ENCODE measurements at regions not wholly inside any gene's neighbourhood (a gene's known extent, or its start where the extent isn't known, plus 50 kb on each side); places are given as distances from the start of the nearest gene placed in this dataset.
"Not testable (repeated sequence)": the region's sequence is repeated elsewhere in the genome, so short reads cannot be mapped to it uniquely, and the experiment has no call there.

DNA sequence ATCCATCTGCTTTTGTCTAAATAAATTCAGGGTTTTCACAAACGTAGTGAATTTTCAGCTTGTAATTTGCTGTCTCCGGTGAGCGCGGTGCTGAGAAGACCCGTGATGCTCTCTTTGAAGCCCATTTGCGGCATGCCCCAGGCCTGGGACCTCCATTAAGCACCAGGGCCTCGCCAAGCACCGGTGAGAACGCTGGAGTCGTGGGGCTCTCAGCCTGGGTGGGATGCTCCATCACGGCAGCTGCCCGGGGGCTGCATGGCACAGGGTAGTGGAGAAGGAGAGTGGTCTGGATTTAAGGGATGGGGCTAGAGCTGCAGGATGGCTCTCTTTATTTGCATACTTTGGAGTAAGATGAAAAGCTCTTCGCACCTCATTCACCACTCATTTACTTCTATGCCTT is 248.7 kb downstream of the ABCC12 start:
- Mint-ChIP-seq H3K9me3 (peaks cover 7% of the 10 kb centered on the region), H3K4me3 (no peak overlapping the region), H3K27me3 (ENCODE audit: low read depth) (peaks cover 1% of the 10 kb centered on the region), H3K36me3 (ENCODE audit: insufficient read depth) (no peaks in the 10 kb centered on the region), H3K4me1 (ENCODE audit: low read depth) (no peaks in the 10 kb centered on the region)
- DNase-seq (no peak), ATAC-seq (no peak)

DNA sequence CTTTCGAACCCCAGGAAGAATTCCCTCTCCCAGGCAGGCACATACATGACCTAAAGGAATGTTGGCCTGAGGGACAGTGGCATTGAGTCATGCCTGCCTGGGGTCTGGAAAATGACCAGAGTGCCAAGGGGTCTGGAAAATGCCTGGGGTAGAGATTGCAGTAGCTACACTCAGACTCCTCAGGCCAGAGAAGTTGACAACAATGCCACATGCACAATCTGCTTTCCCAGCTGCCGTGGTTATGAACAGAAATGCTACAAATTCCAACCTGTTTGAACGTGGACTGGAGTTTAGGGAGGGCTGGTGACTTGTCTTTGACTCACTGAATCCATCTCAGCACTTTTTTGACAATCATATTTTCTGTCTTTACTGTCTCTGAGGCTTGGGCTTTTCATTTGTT is 250.0 kb downstream of the ABCC12 start:
- peaks cover 3% of the 10 kb centered on the region for H3K9me3 Mint-ChIP-seq
- peaks cover 1% of the 10 kb centered on the region for H3K27me3 Mint-ChIP-seq (ENCODE audit: low read depth)
- DNase-seq = no peak
- no peaks in the 10 kb centered on the region for H3K36me3 Mint-ChIP-seq (ENCODE audit: insufficient read depth)
- H3K4me1 Mint-ChIP-seq (ENCODE audit: low read depth) = no peaks in the 10 kb centered on the region
- no peak overlapping the region for H3K4me3 Mint-ChIP-seq
- ATAC-seq = no peak

- ATAC-seq = no peak
- no peaks in the 10 kb centered on the region for H3K4me1 Mint-ChIP-seq (ENCODE audit: low read depth)
Observed at GRCh38 chr16:47904691-47905090, 251.1 kb downstream of the ABCC12 start.

GRCh38 chr16:47903470-47903869 is 252.3 kb downstream of the ABCC12 start:
- H3K27me3 Mint-ChIP-seq (ENCODE audit: low read depth) = peaks cover 7% of the 10 kb centered on the region
- DNase-seq = no peak
- H3K9me3 Mint-ChIP-seq = peaks cover 10% of the 10 kb centered on the region
- ATAC-seq = no peak
- no peaks in the 10 kb centered on the region for H3K4me1 Mint-ChIP-seq (ENCODE audit: low read depth)
- H3K4me3 Mint-ChIP-seq = no peak overlapping the region
- H3K36me3 Mint-ChIP-seq (ENCODE audit: insufficient read depth) = no peaks in the 10 kb centered on the region

More at GRCh38 chr16:47904691-47905090, 251.1 kb downstream of the ABCC12 start:
- Mint-ChIP-seq H3K4me3 (no peak overlapping the region), H3K36me3 (ENCODE audit: insufficient read depth) (no peaks in the 10 kb centered on the region), H3K9me3 (peaks cover 5% of the 10 kb centered on the region), H3K27me3 (ENCODE audit: low read depth) (peaks cover 2% of the 10 kb centered on the region)
- DNase-seq = no peak

DNA sequence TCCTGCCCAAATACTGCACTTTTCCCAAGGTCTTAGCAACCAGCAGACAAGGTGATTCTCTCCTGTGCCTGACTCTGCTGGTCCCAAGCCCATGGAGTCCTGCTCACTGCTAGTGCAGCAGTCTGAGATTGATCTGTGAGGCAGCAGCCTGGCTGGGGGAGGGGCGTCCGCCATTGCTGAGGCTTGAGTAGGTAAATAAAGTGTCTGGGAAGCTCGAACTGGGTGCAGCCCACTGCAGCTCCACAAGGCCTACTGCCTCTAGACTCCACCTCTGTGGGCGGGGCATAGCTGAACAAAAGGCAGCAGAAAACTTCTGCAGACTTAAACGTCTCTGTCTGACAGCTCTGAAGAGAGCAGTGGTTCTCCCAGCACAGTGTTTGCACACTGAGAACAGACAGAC is 258.7 kb downstream of the ABCC12 start:
- Mint-ChIP-seq H3K9me3 (peaks cover 17% of the 10 kb centered on the region), H3K27me3 (ENCODE audit: low read depth) (peaks cover 20% of the 10 kb centered on the region)
- H3K4me1 Mint-ChIP-seq (ENCODE audit: low read depth); ATAC-seq; DNase-seq; H3K36me3 Mint-ChIP-seq (ENCODE audit: insufficient read depth); H3K4me3 Mint-ChIP-seq: not testable (repeated sequence)

GRCh38 chr16:47895146-47895545 is 260.6 kb downstream of the ABCC12 start:
- peaks cover 17% of the 10 kb centered on the region for H3K9me3 Mint-ChIP-seq
- ATAC-seq (no peak), DNase-seq (no peak)
- no peaks in the 10 kb centered on the region for H3K36me3 Mint-ChIP-seq (ENCODE audit: insufficient read depth)
- H3K4me1 Mint-ChIP-seq (ENCODE audit: low read depth) = no peaks in the 10 kb centered on the region
- no peak overlapping the region for H3K4me3 Mint-ChIP-seq
- H3K27me3 Mint-ChIP-seq (ENCODE audit: low read depth) = peaks cover 20% of the 10 kb centered on the region

DNA sequence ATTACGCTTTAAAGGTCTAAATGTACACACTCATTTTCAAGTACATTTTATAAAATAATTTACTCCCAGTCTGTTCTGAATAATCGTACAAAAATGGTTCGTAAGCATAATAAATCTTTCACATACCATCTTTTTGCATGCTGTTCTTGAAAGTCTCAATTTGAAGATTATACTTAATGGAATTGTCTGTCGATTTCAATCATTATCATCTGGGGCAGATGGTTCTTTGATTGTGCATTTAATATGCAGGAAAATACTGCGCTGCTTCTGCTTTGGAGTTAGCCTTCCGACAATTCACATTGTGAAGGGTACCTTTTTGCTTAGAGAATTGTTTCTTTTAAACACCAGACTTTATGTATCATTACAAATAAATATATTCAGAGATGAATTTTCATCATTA is 262.8 kb downstream of the ABCC12 start:
- Mint-ChIP-seq H3K27me3 (ENCODE audit: low read depth) (peaks cover 17% of the 10 kb centered on the region), H3K36me3 (ENCODE audit: insufficient read depth) (no peaks in the 10 kb centered on the region), H3K9me3 (peaks cover 6% of the 10 kb centered on the region), H3K4me3 (no peak overlapping the region), H3K4me1 (ENCODE audit: low read depth) (no peaks in the 10 kb centered on the region)
- DNase-seq = no peak
- ATAC-seq = no peak

GRCh38 chr16:47888734-47889133 is 267.1 kb downstream of the ABCC12 start:
- ATAC-seq = no peak
- no peaks in the 10 kb centered on the region for H3K4me1 Mint-ChIP-seq (ENCODE audit: low read depth)
- H3K4me3 Mint-ChIP-seq = no peak overlapping the region

GRCh38 chr16:47888142-47888541 is 267.7 kb downstream of the ABCC12 start:
- no peak overlapping the region for H3K4me3 Mint-ChIP-seq
- peaks cover 5% of the 10 kb centered on the region for H3K27me3 Mint-ChIP-seq (ENCODE audit: low read depth)
- H3K4me1 Mint-ChIP-seq (ENCODE audit: low read depth) = no peaks in the 10 kb centered on the region
- H3K9me3 Mint-ChIP-seq = no peaks in the 10 kb centered on the region
- no peak for DNase-seq
- no peaks in the 10 kb centered on the region for H3K36me3 Mint-ChIP-seq (ENCODE audit: insufficient read depth)
- no peak for ATAC-seq

More at GRCh38 chr16:47888734-47889133, 267.1 kb downstream of the ABCC12 start:
- no peak for DNase-seq
- Mint-ChIP-seq H3K9me3 (no peaks in the 10 kb centered on the region), H3K27me3 (ENCODE audit: low read depth) (peaks cover 5% of the 10 kb centered on the region), H3K36me3 (ENCODE audit: insufficient read depth) (no peaks in the 10 kb centered on the region)

DNA sequence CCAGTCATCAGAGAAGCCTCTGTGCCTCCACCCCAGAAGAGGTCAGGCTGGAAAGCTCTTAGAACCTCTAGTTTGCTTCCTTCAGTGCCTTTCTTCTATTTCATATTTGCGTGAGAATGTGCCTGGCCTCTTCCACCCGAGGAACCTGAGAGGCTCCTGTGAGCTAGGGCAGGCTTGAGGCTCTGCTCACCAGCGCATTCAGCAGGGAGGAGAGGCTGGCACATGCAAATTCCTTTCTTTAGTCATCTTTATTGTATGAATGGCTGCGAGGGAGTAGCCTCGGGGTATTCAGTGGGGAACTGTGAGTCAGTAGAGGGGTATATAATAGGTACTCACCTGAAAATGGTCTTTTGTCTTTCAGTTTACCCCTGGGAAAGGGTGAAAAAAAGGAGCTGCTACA is 268.3 kb downstream of the ABCC12 start:
- DNase-seq = no peak
- Mint-ChIP-seq H3K36me3 (ENCODE audit: insufficient read depth) (no peaks in the 10 kb centered on the region), H3K4me3 (no peak overlapping the region), H3K27me3 (ENCODE audit: low read depth) (peaks cover 5% of the 10 kb centered on the region), H3K4me1 (ENCODE audit: low read depth) (no peaks in the 10 kb centered on the region), H3K9me3 (no peaks in the 10 kb centered on the region)
- no peak for ATAC-seq

DNA sequence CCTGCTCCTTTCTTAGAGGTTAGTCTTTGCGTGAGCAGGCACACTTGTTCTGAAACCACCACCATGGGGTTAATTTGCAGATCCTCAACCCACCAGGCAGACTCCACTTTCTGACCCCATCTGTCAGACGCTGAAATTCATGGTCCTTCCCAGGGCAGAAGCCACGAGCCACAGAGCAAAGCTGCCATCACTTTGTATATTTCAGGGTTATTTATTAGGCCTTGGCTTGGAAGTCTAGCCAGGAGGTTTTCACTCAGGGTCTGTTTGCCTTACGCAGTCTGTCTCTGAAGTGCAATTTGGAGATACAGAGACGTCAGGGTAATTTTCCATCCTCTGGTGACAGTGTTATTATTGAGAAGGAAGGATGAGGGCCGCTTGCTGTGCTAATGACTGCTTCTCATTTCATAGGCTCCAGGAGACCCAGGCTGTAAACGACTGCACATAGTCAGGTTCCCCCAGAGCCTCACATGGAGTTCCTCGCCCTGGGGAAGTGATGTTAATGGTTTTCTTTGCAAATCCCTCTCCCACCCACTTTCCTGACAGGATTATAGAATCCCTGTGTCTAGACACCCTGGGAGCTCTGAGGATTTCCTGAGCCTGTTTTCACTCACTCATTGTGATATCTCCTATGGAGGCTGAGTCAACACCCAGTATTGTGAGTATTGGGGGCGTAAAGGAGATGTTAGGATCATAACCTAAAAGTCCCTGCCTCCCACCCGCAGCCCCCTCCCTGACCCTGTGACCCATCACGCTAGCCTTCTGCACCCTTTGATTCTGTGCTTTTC is 269.0 kb downstream of the ABCC12 start:
- Mint-ChIP-seq H3K27me3 (ENCODE audit: low read depth) (peaks cover 5% of the 10 kb centered on the region), H3K4me1 (ENCODE audit: low read depth) (no peaks in the 10 kb centered on the region), H3K4me3 (no peak overlapping the region), H3K9me3 (no peaks in the 10 kb centered on the region), H3K36me3 (ENCODE audit: insufficient read depth) (no peaks in the 10 kb centered on the region)
- DNase-seq = no peak
- ATAC-seq = no peak

DNA sequence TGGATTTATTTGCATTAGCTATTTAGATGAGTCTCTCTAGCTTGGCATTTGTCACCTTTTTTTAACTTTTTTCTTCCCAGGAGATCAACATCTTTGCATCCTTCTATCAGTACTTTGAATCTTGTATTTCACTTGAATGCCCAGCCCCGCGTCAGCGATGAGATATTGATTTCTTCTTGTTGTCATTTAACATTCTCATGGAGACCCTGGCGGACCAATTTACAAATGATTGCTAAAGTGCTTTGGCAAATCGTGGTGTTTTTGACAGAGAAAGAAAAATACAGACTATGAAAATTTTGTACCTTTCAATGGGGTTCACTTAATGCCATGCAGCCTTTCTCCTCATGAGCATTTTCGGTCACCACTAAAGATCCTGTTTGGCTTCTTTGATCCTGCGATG is 269.7 kb downstream of the ABCC12 start:
- no peaks in the 10 kb centered on the region for H3K4me1 Mint-ChIP-seq (ENCODE audit: low read depth)
- no peaks in the 10 kb centered on the region for H3K9me3 Mint-ChIP-seq
- H3K27me3 Mint-ChIP-seq (ENCODE audit: low read depth) = peaks cover 5% of the 10 kb centered on the region
- DNase-seq (no peak), ATAC-seq (no peak)
- no peak overlapping the region for H3K4me3 Mint-ChIP-seq
- H3K36me3 Mint-ChIP-seq (ENCODE audit: insufficient read depth) = no peaks in the 10 kb centered on the region

DNA sequence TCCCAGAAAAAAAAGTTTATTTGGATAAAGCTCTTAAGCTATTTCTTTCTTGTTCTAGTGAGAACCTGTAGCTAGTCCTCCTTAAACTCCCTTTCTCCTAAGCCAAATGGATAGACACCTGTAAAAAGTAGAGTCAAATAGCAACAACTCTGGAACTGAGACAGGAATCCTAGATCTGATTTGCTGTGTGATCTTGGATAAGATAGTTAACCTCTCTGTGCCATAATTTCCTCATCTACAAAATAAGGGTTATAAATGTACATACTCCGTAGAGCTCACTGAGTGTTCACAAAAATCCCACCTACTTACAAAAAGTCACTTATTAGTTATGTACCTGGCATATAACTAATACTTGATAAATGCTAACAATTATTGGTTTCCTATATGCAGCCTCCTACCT is 270.3 kb downstream of the ABCC12 start:
- H3K36me3 Mint-ChIP-seq (ENCODE audit: insufficient read depth) = no peaks in the 10 kb centered on the region
- DNase-seq = no peak
- H3K4me1 Mint-ChIP-seq (ENCODE audit: low read depth) = no peaks in the 10 kb centered on the region
- ATAC-seq = no peak
- no peaks in the 10 kb centered on the region for H3K9me3 Mint-ChIP-seq
- peaks cover 5% of the 10 kb centered on the region for H3K27me3 Mint-ChIP-seq (ENCODE audit: low read depth)
- H3K4me3 Mint-ChIP-seq = no peak overlapping the region

DNA sequence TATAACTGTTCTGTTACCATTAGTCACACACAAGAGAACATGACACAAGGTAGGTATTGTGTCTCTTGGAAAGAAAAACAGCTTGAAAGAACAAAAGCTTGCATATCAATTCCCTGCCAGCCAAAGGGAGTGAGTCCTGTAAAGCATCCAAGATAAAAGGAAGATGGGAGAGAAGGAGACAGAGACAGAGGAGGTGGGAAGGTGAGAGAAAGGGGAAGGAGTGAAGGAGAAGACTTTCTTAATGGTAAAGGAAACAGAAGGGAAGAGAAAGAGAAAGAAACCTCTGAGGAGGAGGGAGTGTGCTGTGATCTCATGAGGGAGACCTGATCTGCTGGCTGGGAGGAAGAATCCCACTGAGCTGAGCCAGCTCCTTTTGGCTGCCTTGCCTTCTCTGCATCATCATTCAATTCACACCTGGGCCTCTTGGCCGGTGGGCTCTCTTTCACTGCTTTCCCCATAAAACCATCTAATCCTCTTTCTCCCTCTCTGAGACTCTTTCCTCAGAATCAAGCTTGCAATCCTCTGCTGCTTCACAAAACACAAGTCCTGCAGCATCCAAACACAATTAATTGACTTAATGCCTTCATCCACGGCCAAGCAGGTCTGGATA is 271.6 kb downstream of the ABCC12 start:
- no peak overlapping the region for H3K4me3 Mint-ChIP-seq
- no peaks in the 10 kb centered on the region for H3K9me3 Mint-ChIP-seq
- H3K27me3 Mint-ChIP-seq (ENCODE audit: low read depth) = peaks cover 5% of the 10 kb centered on the region
- ATAC-seq (no peak), DNase-seq (no peak)
- no peaks in the 10 kb centered on the region for H3K36me3 Mint-ChIP-seq (ENCODE audit: insufficient read depth)
- H3K4me1 Mint-ChIP-seq (ENCODE audit: low read depth) = no peaks in the 10 kb centered on the region

DNA sequence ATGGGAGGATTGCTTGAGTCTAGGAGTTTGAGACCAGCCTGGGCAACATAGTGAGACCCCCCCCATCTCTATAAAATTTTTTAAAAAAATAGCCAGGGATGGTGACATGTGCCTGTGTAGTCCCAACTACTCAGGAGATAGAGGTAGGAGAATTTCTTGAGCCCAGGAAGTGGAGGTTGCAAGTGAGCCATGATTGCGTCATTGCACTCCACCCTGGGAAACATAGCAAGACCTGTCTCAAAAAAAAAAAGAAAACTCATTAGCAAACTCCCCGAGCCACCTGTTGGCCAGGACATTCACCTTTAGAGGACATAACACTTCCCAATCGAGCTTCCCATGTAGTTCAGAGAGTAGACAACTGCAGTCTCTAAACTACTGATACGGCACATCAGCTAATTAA is 274.2 kb downstream of the ABCC12 start:
- Mint-ChIP-seq H3K27me3 (ENCODE audit: low read depth) (no peaks in the 10 kb centered on the region), H3K36me3 (ENCODE audit: insufficient read depth) (no peaks in the 10 kb centered on the region), H3K4me1 (ENCODE audit: low read depth) (no peaks in the 10 kb centered on the region), H3K9me3 (no peaks in the 10 kb centered on the region), H3K4me3 (no peak overlapping the region)
- DNase-seq (no peak), ATAC-seq (no peak)
